ENCODE measurements at regions not wholly inside any gene's neighbourhood (a gene's known extent, or its start where the extent isn't known, plus 50 kb on each side); places are given as distances from the start of the nearest gene placed in this dataset.

DNA sequence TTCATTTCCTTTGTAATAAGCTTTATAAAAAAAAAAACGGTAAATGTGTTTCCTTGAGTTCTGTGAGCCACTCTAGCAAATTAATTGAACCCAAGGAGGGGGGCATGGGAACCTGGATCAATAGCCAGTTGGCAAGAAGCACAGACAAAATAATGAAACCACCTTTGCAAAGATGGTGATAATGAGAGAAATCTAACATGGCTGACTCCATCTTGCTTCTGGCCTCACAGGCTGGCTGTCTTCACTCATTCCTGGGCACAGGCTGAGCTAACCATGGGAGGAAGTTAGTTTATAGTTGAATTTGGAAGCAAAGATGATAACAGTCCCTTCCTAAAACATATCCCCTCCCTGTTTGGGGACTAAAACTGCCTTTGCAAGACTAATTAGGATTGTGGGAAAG, 95.1 kb downstream of the B3GNT2 start:
- no peak overlapping the region for H3K27ac ChIP-seq (ENCODE audit: low read length)
- no peak overlapping the region for H3K4me3 ChIP-seq (ENCODE audit: low read length)
- no peaks in the 10 kb centered on the region for H3K9me2 ChIP-seq (ENCODE audit: insufficient read depth, low read length)
- H2AFZ ChIP-seq (ENCODE audit: low read depth, low read length), result no peak overlapping the region
- no peaks in the 10 kb centered on the region for H3K27me3 ChIP-seq (ENCODE audit: insufficient read depth, low read depth, low read length)
- H3K9me3 ChIP-seq (ENCODE audit: low read length), result no peaks in the 10 kb centered on the region
- no peaks in the 10 kb centered on the region for H3K36me3 ChIP-seq (ENCODE audit: insufficient read depth, low read length)
- H3K4me2 ChIP-seq (ENCODE audit: low read length), result no peak overlapping the region
- no peaks in the 10 kb centered on the region for H3F3A ChIP-seq (ENCODE audit: insufficient read depth, low read length, poor library complexity, severe bottlenecking)
- no peak overlapping the region for H3K9ac ChIP-seq (ENCODE audit: low read length)
- no peaks in the 10 kb centered on the region for H4K20me1 ChIP-seq (ENCODE audit: insufficient read depth)
- TF ChIP-seq MXI1 (conservative IDR thresholded peaks at IDR 0.05; ENCODE audit: poor library complexity, severe bottlenecking) (no peak), EZH2 (IDR thresholded peaks at IDR 0.05; ENCODE audit: borderline replicate concordance, insufficient read depth, low read length, poor library complexity, severe bottlenecking) (no peak), REST (IDR thresholded peaks at IDR 0.05; ENCODE audit: borderline replicate concordance) (no peak), SMC3 (conservative IDR thresholded peaks at IDR 0.05; ENCODE audit: poor library complexity) (no peak), POLR2AphosphoS5 (IDR thresholded peaks at IDR 0.05) (no peak), RAD21 (conservative IDR thresholded peaks at IDR 0.05) (no peak), TAF1 (IDR thresholded peaks at IDR 0.05; ENCODE audit: low read depth) (no peak), EP300 (conservative IDR thresholded peaks at IDR 0.05; ENCODE audit: poor library complexity, severe bottlenecking) (no peak)
- TF ChIP-seq, protein P1, sequence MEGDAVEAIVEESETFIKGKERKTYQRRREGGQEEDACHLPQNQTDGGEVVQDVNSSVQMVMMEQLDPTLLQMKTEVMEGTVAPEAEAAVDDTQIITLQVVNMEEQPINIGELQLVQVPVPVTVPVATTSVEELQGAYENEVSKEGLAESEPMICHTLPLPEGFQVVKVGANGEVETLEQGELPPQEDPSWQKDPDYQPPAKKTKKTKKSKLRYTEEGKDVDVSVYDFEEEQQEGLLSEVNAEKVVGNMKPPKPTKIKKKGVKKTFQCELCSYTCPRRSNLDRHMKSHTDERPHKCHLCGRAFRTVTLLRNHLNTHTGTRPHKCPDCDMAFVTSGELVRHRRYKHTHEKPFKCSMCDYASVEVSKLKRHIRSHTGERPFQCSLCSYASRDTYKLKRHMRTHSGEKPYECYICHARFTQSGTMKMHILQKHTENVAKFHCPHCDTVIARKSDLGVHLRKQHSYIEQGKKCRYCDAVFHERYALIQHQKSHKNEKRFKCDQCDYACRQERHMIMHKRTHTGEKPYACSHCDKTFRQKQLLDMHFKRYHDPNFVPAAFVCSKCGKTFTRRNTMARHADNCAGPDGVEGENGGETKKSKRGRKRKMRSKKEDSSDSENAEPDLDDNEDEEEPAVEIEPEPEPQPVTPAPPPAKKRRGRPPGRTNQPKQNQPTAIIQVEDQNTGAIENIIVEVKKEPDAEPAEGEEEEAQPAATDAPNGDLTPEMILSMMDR (IDR thresholded peaks at IDR 0.05; ENCODE audit: poor library complexity, severe bottlenecking), result no peak
- no peaks in the 10 kb centered on the region for H3K79me2 ChIP-seq (replicated peaks; ENCODE audit: insufficient read depth, low read length)

DNA sequence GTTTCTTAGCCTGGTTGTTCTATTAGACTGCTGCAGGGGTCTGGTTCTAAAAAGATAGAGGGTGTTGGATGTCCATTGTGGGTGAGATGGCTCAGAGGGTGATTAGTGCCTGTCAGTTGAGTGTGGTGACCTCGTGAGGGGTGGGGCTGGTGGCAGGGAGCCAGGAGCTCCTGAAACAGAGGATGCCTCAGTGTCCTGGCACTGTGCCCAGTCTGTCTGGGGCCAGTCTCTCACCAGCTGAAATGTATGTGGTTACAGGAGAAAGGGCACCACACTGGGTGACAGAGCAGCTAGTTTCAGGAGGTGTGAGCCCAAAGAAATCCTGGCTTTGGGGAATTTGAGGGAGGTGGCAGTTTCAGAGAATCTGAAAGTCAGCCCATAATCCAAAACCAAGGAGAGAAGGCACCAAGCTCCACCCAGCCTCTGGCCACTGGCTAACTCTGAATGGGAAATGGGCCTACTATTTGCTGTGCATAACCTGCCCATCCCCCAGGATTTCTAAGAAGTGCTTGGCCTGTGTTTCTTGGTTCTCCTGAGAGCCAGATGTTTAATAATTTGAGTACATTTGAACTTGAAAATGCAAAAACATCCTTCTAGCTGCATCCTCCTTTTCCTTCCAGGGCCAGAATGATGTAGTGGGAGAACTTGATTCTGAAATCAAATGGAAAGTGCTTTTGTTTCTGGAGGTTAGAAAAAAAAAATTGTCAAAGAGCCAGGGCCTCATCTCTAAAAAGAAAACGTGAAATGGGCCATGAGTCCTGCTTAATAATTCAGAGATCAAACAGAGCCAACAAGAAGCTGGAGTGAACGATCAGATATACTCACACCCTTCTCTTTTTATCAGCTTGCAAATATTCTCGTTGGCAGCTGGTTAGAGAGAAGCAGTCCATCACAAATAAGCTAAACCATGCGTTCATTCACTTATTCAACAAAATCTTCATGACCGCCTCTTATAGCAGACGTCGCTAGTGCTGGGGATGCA, 92.3 kb downstream of the B3GNT2 start:
- H3K36me3 ChIP-seq (ENCODE audit: insufficient read depth, low read length), result no peaks in the 10 kb centered on the region
- no peak overlapping the region for H3K4me2 ChIP-seq (ENCODE audit: low read length)
- H3K27me3 ChIP-seq (ENCODE audit: insufficient read depth, low read depth, low read length), result no peaks in the 10 kb centered on the region
- no peak overlapping the region for H3K27ac ChIP-seq (ENCODE audit: low read length)
- no peak overlapping the region for H2AFZ ChIP-seq (ENCODE audit: low read depth, low read length)
- H3K9ac ChIP-seq (ENCODE audit: low read length), result no peak overlapping the region
- TF ChIP-seq REST (IDR thresholded peaks at IDR 0.05; ENCODE audit: borderline replicate concordance), result no peak
- TF ChIP-seq, protein P1 (IDR thresholded peaks at IDR 0.05; ENCODE audit: poor library complexity, severe bottlenecking), result no peak
- no peak for TF ChIP-seq RAD21 (conservative IDR thresholded peaks at IDR 0.05)
- TF ChIP-seq SMC3 (conservative IDR thresholded peaks at IDR 0.05; ENCODE audit: poor library complexity), result no peak
- no peak for TF ChIP-seq EZH2 (IDR thresholded peaks at IDR 0.05; ENCODE audit: borderline replicate concordance, insufficient read depth, low read length, poor library complexity, severe bottlenecking)
- TF ChIP-seq MXI1 (conservative IDR thresholded peaks at IDR 0.05; ENCODE audit: poor library complexity, severe bottlenecking), result no peak
- no peak for TF ChIP-seq EP300 (conservative IDR thresholded peaks at IDR 0.05; ENCODE audit: poor library complexity, severe bottlenecking)
- no peak for TF ChIP-seq POLR2AphosphoS5 (IDR thresholded peaks at IDR 0.05)
- TF ChIP-seq TAF1 (IDR thresholded peaks at IDR 0.05; ENCODE audit: low read depth), result no peak
- no peaks in the 10 kb centered on the region for H3K9me2 ChIP-seq (ENCODE audit: insufficient read depth, low read length)
- H3K4me3 ChIP-seq (ENCODE audit: low read length), result no peak overlapping the region
- H3F3A ChIP-seq (ENCODE audit: insufficient read depth, low read length, poor library complexity, severe bottlenecking), result no peaks in the 10 kb centered on the region
- H3K9me3 ChIP-seq (ENCODE audit: low read length), result peaks cover 5% of the 10 kb centered on the region
- no peaks in the 10 kb centered on the region for H4K20me1 ChIP-seq (ENCODE audit: insufficient read depth)
- no peaks in the 10 kb centered on the region for H3K79me2 ChIP-seq (replicated peaks; ENCODE audit: insufficient read depth, low read length)
